NCI-H187 treated with DMSO at 0.1 percent for 48 hours (cell line): ENCODE measurements at regions not wholly inside any gene's neighbourhood (a gene's known extent, or its start where the extent isn't known, plus 50 kb on each side); places are given as distances from the start of the nearest gene placed in this dataset.

Source experiments
- DNase-seq: peaks from one replicate; lab custom pipeline; 2025; lab: John Stamatoyannopoulos, UW

DNA sequence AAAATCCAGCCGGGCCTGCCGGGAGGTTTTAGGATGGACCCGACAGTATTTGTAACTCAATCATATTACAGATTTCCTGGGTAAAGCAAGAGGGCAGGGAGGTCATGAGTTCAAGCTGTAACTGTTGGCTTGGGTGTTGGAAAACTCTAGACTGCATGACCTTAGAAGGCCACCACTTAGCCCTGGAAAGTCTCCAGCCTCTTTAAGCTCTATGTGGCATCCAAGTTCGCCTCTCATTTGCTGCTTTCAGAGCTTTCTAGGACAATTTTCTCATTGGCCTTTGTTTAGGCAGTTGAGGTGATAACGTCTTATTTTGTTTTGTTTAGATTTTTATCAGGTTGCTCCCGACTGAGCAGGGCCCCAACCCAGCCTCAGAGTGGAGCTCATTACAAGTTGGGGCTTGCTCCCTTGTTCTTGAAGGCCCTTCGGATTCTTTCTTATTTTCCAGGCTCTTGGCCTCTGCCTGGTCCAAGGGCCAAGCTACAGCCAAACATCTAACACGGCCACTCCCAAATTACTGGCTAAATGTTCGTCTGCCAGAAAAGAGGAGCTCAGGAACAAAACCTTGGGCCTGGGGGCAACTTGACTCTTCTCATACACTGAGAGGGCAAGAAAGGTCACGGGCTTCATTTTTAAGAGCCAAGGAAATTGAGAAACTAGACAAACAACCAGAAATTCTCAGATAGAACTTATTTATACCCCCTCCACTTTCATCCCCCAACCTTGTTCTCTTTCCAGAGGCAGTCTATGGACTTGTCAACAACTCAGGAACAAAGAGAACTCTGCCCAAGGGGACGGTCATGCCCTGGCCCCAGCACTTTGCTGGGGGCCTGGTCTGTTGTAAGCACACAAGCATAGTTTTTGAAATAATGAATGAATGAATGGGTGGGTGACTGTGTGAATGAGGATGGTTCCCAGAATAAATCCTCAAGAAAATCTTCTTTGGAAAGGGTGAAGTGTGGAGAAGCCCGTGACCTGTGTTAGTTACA, 526.9 kb downstream of the BNC2 start:
- no peak for DNase-seq

DNA sequence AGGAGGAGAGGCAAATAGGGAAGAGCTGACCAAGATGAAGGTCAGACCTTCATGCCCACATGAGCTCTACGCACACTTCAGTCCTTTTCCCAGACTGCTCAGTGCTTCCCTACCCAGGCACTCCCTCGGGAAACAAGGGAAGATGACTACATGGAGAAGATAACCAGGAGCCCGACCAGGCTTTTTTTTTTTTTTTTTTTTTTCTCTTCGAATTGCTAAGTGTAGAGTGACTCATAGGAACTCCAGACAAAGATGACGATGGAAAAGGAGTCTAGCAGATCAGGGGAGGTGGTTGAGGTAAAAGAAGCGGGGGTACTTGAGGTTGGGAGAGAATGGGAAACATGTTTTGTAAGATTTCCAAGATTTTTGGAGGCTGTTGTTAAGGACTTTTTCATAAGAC, 526.1 kb downstream of the BNC2 start:
- DNase-seq: no peak

DNA sequence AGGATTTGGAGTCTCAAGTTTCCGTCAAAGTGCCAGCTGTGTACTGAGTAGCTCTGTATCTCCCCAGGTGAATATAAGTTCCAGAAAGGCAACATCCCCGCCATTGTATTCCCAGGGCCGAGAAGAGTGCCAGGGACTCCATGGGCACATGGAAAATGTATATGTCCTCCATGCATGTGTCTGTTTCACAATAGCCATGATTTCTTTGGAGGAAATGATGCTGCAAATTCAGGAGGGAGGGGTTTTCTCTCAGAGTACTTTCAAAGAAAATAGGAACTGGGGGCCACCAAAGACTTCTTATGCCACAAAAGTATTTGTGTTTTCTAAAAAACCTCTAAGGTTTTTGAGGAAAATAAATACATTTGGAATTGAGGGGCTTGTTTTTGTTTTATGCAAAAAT, 524.6 kb downstream of the BNC2 start:
- DNase-seq: no peak

DNA sequence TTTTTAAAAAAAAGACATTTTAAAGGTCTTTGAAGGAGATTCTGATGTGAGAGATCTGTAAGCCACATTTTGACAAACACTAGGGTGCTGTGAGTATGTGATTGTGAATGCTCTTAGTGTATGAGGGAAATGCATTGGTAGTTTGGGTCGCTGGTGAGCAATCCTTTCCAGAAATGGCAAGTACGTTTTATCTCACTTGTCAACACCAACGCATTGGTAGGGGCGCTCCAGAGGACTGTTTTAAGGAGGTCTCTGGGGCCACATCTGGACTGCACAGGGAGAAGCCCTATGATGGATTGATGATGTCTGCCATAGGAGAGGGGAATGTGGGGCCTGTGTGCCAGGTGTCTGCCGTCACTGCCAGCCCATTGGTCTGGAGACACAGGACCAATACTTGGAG, 522.6 kb downstream of the BNC2 start:
- DNase-seq: no peak

DNA sequence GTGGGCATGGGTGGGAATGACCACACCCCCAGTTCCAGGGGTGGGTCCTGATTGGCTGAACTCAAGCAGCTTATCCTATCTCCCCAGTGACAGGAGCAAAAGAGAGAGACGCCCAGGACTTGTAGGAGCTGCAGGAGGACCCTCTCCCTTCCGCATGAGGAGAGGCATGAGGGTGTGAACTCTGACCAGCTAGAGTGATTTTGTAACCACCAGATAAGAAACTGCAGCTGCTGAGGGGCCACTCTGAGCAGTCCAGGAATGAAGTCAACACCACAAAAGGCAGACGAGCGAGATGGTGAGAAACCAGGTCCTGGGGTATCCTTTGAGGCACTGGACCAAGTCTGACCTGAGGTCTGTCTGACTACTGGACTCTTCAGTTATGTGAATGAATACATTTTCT, 521.9 kb downstream of the BNC2 start:
- no peak for DNase-seq

DNA sequence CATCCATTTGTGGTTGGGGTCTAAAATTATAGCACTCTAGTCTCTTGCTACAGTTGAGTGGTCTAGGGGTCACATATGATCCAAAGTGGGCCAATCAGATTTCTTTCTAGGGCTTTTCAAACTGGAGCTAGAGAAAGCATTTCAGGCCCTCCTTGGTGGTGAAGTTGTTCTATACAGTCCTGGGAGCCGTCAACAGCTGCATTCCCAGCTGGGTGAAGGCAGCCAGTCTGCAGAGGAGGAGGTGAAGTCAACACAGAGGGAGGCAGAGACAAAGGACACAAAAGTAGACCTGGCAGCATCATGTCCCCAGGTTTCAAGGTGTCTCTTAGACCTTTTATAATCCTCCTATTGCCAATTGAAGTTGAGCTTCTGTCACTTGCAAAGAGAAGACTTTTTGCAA, 518.2 kb downstream of the BNC2 start:
- DNase-seq: no peak

DNA sequence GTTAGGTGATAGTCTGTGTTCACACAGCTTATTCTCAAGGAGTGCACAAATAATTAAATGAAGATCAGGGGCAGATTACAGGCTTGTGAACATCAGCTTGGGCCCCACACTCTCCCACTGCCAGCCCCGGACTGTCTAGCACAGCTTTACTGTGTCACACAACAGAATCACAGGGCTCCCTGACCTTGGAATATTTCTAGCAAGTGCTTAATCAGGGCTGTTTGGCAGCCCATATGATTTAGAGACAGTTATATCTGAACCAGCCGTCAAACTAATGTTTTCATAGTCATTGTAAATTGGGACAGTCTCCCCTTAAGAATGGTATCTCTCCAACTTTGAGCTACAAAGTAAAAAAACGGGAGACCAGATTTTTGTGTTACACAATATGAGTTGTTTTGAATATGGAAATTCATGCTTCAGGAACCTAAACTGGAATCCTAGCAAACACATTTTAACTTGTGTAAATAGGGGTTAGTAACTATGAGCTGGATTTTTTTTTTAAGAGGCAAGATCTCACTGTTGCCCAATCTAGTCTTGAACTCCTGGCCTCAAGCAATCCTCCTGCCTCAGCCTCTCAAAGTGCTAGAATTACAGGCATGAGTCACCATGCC, 517.6 kb downstream of the BNC2 start:
- no peak for DNase-seq

DNA sequence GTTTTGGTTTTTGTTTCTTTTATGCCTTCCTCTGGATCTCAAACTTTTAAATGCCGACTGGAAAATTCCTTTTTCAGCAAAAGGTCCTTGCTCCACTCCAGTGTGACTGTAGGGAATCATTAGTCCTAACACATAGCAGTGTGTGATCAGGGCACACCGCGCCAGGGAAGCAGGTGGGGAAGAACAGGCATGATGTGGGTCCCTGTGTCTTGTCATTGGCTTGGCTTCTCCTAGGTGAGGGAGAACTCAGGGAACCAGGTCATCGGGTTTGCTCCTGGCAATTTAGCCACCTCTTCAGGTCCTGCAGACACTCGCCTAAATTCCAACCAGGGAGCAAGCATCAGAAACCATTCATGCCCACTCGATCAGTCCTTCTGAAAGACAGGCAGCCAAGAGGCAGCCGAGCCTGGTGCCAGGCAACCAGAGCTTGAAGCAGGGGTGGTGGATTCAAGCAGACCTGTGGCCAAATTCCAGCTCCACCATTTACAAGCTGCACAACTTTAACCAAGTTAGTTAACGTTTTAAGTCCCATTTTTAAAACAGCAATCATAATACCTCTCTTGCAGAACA, 514.2 kb downstream of the BNC2 start:
- DNase-seq: no peak

DNA sequence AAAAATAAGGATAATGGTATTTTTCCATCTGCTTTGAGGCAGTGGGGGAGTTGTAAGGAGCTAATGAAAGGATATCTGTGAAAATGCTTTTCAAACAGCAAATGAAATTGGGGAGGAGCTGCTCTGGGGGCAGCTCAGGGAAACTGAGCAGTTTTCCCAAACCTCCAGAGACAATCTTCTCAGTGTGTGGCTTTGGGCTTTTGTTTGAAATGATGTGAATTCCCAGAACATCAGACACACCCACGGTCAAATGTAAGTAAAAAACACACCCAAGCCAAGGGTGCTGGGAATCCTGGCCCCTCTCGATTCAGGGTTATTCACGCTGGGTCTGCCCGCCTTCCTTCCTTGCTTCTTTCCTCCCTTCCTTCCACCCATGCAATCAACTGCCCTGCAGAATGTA, 512.6 kb downstream of the BNC2 start:
- DNase-seq: no peak

DNA sequence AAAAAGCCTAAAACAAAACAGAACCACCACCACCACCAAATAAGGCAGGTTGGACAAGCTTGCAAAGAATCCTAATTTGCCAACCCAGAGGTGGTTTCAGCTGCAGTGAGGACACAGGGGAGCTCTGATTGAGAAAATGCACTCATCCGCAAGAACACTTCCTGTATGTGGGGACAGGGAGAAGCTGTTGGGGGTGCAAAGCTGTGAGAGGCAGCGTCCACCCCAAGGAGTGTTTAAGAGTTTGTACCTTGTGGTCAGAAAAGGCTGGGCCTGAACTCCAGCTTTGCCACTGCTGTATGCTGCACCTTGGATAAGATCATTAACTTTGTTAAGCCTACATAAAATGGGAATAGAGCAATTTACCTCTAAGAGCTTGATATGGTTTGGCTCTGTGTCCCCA, 511.7 kb downstream of the BNC2 start:
- DNase-seq: no peak
